GF-D8 (cell line): ENCODE measurements at regions not wholly inside any gene's neighbourhood (a gene's known extent, or its start where the extent isn't known, plus 50 kb on each side); places are given as distances from the start of the nearest gene placed in this dataset.

Experiments used
- DNase-seq: peaks from one replicate; lab custom pipeline; 2025; lab: John Stamatoyannopoulos, UW

DNA sequence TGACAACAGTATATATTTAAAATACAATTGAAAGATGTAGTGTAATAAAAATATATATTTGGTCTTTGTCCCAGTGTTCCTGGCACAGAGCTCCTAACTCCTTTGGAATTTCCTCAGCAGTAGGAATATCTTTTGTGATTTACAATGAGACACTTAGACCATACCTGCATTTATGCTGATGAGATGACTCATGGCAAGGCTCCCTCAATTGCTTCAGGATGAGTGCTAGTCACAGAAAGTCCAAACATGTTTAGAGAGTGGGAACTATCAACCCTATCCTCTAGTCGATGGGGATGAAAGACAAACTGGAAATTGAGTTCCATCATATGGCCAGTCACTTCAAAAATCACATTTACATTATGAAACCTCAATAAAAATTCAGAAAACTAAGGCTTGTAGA, 588.3 kb upstream of the LMCD1 start:
- no peak for DNase-seq

DNA sequence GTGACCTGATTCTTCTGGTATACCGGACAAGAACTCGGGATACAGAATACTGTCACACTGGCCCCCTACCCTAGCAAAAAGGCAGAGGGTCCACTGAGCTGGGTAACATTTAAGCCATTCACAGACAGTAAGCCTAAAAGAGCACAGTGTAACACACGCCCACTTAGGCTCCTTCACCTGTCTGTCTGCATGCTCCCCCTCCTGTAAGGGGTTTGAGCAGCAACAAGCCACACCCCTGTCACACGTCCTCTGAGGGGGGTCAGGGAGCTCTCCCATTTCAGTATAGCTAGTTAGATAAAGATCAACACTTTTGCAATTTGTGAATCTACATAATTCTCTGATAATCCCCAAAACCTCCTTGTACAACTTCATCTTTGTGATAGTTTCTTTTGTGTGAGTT, 586.3 kb upstream of the LMCD1 start:
- no peak for DNase-seq

DNA sequence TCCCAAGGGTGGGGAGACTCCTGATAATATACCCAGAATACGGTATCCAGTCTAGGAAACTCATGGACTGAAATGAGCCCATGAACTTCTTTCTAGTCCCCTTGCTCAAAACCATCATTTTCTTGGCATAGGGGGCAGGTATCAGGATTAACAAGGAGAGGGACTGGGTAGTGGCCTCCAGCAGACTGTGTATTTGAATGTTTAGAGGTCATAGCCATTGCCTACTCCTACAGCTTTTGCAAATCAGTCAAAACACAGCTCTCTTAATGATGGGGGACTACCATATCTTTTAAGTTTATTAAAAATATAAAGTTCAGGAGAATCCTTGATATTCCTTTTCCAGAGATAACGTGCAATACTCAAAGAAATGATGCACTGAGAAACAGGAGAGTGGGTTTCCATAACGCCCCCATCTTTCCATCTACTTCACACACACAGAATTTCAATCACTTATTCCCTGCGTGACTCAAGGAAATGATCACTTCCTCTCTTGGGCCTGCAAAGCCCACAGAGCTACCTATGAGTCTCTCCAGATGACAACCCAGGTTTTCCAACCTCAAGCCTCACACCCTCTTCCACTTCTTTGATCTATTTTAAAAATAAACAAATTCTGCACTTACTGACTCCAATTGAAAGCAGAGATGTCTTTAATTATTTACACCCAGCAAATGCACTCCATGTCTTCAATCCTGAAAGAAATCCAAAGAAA, 584.0 kb upstream of the LMCD1 start:
- DNase-seq = no peak

DNA sequence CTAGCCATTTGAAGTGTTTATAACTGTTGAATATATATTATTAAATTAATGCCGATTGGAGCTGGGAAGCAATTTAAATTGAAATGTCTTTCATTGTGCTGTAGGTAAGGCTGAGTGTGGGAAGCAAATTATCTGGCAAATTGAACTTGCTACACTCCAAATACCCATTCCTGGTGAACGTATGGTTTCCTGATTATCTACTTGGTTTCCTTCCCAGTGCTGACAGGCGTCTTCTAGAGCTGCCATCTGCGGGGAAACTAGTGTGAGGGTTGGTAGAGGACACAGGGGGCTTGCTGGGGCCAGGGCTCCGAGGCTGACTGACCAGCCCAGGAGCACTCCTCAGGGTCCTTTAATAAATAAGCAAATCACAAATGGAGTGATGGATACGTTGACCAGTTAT, 581.4 kb upstream of the LMCD1 start:
- no peak for DNase-seq

DNA sequence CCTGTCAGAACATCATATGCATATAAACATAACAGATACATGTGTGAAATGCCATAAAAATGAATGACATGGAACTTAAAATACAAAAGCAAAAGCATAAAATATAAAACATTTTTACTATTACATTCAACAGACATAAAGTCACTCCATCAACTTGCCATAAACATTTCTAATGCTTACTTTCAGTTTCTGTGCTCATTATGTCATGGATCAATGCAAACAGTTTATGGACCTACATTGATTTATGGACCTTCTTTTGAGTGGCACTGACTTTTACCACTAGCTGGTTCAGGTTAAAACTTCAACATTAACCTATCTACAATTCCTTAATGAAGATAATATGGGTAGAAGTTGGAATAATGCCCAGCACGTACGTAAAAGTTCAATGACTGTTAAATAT, 577.4 kb upstream of the LMCD1 start:
- DNase-seq = no peak

DNA sequence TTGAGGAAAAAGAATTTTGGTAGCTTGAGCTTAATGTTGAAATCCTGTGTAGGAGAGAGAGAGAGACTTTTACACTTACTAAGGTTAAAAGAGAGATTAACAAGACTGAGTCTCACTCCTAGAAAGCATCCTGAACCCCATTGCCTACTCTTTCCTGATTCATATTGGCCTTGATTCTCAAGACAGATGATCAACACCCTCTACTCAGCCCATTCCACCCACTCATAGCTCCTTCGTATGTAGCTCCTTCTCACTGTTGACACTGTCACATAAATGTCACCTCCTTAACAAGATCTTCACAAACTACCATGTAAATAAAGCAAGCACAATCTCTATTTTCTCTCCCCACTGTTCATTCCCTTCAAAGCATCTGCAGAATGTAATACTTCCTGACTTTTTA, 574.6 kb upstream of the LMCD1 start:
- no peak for DNase-seq

DNA sequence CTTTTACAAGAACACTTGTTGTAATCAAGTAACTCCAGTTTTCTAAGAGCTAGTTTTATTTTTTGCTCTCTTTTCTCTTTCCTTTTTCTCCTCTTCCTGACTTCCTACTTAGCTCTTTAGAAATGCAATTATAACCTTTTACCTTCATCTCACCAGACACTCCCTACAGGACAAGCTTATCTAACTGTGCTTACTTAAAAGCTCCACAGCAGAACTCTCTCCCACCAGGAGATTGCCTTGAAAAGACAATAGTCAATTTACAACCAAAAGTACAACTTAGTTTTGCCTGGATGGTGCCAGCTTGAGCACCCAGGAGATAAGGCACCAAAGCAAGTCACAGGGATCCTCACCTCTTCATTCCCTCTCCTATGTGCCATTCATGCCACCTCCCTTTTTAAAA, 573.8 kb upstream of the LMCD1 start:
- no peak for DNase-seq

DNA sequence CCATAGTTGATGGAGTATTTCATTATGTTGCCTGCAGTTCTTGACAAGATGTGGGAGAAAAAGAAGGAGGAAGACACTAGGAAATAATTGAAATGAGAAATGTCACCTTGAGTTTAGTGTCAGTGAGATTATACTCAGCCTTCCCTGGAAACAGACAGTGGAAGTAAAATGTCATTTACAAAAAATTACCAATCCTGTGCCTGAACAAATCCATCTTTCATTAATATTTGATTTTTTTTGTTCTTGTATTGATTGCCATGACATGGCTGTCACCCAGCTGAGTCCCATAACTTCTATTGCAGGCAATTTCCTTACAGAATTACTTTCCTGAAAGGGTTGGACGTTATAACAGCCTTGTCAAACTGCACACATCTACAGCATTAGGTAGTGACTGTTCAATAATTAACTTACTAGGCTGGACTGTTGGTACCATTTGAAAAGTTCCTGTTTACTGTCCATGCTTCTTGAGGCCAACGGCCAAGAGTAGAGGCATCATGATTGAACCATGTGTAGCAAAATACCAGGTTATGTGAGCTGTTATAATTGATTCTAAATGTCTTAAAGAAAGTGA, 572.2 kb upstream of the LMCD1 start:
- DNase-seq = no peak

DNA sequence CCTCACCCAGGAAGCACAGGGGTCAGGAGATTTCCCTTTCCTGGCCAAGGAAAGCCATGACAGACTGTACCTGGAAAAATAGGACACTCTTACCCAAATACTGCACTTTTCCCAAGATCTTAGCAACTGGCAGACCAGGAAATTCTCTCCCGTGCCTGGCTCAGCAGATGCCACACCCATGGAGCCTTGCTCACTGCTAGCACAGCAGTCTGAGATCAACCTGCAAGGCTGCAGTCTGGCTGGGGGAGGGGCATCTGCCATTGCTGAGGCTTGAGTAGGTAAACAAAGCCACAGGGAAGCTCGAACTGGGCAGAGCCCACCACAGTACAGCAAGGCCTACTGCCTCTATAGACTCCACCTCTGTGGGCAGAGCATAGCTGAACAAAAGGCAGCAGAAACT, 567.3 kb upstream of the LMCD1 start:
- DNase-seq = no peak

DNA sequence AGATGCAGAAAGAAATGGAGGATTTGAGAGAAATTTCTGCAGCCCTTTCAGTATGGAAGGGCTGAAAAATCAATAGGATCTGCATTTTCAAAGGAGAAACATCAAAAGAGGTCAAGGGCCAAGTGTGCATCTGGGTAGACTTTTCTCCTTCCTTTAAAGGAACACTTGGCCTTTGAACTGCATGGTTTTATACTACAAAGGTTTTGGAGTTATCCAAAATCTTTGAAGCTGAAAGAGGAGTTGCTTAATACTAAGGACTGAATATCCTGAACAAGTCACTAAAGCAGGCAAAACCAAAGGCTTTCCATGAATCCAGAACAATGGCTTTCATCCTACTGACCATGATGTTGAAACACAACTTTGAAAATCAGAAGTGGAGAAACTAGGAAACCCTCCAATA, 553.7 kb upstream of the LMCD1 start:
- no peak for DNase-seq

DNA sequence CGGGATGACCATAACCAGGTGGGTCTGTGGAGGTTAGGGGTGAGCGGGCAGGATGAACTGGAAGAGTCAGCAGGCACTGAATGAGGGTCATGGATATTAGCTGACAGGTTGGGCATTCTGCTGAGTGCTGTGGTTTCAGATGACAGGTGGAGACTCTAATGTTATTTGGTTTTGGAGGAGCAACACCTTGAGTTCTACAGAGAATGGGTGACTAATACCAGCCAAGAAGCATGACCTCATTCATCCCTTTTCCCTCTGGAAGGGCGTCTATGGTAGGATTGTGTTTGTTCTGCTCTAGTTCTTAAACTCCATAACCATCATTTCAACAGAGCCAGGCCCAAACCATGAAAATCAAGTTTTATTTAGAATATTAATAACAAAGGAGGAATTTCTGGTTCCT, 550.7 kb upstream of the LMCD1 start:
- no peak for DNase-seq

DNA sequence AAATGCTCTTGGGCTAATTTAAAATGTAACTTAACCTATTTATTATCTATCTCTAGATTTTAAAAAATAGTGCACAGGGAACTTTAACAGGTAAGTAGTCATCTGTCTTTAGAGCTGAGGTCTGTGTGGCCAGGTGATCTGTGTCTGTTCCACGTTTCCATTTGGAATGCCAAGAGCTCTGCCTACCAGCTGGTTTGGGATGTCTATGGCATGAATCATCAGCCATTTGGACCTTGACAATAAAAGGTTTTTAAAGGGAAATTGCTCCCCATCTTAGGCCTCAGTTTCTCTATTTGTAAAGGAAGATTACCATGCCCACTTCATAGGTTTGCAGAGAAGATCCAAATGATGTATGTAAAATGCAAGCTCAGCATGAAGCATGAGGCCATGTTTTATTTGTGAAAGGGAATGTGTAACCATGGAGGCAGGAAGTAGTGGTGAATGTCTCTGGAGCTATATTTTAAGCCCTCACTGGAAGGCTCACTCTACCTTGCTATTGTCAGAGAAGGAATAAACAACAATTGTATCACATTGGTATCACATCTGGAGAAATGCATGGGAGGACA, 548.1 kb upstream of the LMCD1 start:
- no peak for DNase-seq

DNA sequence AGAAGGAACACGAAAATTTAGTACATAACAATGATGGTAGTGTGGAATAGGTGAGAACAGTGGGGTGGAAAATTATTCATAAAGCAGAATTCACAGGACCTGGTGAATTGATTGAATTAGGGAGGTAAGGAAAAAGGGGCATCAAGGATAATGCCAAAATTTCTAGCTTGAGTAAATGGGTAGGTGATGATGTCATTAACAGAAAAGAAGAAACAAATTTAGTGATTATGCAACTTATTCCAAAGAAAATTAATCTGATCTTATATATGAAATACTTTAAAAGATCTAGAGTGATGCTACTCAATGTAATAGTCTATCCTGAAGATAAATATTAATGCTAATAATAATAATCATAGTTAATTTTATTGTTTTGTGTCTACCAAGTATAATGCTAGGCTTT, 544.6 kb upstream of the LMCD1 start:
- no peak for DNase-seq

DNA sequence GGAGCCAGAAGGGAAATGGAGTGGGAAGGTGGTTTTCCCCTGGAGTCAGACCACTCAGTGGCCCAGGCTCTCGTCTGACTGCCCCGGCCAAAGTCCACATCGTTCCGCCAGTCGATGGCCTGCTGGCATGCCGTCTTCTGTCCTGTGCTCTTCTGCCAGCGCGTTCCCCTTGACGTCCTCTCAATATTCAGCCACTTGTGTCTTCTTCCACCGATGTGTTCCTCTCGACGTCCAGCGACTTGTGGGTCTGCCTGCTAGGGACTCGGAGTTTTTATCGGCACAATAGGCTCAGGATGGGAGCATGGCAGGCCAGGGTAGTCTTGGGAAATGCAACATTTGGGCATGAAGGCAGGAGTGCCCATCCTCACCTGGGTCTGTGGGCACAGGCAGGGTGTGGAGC, 542.5 kb upstream of the LMCD1 start:
- no peak for DNase-seq

DNA sequence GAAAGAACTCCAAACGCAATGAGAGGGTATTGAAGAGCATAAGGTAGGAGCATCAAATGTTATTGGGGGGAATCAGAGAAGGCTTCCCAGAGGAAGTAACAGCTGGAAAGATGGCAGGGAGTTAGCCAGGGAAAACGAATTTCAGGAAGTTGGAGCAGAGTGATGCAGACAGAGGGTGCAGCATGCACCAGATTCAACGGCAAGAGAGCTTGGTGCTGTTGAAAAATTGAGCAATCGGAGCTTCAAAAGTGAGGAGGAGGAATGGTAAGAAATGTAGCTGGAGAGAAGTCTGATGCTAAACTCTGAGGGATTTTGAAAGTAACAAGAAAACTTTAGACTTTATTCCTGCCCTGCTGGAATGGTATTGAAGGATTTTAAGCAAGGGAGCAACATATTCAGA, 541.0 kb upstream of the LMCD1 start:
- DNase-seq = no peak

DNA sequence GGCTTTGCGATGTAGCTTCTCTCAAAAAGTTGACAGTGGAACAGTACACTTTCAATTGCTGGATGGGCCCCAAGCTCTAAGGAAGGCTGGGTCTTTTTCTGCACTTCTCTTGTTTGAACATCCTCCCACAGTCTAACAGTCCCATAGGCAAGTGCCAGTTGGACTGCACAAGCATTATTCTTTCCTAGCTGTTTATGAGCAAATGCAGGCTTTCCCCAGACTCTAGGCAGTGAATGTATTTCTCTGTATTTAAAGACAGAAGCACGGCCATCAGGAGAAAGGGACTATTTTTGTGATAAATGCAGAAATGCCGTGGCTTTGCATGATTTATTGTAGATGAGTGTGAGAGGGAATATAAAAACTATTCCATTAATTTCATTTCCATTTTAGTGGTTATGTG, 539.3 kb upstream of the LMCD1 start:
- DNase-seq = no peak

DNA sequence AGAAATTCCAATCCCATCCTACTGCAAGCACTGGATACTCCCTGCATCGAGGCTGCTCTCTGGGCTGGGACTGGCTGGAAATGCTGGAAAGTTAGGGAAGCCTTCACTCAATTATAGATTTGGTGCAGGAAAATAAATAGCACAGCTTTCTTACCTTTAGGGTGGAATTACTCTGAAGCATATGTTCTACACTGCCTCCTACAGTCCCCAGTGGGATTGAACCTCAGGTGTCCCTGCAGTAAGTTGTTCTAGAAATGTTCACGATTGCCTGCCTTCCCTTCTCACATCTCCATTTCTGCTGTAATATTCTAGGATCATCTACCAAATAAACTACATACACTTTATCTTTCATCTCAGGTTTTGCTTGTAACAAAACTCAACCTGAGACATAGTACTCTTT, 536.7 kb upstream of the LMCD1 start:
- DNase-seq = no peak

DNA sequence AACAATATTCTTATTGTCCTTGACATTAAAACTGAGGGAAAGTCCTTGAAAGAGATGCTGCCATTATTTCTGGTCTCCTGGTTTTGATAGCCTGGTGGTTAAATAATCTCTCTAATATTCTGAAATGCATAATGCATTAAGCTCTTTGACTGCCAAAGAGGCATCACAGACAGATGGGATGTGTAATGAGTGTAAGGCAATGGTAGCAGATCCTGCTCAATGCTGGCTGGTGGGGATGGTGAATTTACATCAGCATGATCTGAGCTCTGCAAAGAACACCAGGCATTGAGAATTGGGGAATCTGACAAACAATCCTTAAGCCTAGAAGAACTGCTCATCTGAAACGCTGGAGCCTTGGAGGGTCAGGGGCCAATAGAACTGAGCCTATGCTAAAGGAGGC, 528.6 kb upstream of the LMCD1 start:
- no peak for DNase-seq

DNA sequence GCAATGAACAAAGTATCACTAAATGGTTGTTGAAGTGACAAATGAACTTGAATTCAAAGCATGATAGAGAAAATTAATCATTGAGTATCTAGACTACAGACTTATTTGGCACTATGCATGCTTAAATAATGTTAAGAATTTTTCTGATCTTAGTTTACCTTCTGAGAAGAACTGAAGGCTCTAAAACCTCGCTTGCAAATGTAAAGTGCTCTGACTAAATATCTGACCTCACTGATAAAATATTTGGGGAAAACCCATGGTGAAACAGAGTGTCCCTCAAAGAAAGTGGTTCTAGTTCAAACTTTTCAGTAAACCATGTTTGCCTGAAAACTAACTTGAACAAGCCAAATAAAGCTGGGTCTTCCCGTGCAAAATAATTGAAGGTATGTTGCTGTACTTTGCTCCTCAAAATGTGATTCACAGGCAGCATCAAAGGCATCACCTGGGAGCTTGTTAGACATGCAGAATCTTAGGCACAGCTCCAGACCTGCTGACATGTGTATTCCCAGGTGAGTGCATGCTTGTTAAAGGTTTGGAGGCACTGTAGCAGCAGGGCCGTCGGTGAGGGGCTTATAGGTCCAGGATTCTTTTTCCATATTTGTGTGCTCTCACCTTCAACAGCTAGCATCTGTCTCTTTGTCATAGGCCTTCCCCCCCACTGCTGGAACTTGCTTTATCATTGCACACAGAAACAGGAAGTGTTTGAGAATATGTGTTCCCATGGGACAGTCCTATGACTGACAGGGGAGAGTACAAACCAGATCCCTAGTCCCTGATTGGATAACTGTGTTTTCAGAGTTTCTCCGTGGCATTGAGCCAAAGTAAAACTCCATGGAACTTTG, 524.2 kb upstream of the LMCD1 start:
- DNase-seq = no peak

DNA sequence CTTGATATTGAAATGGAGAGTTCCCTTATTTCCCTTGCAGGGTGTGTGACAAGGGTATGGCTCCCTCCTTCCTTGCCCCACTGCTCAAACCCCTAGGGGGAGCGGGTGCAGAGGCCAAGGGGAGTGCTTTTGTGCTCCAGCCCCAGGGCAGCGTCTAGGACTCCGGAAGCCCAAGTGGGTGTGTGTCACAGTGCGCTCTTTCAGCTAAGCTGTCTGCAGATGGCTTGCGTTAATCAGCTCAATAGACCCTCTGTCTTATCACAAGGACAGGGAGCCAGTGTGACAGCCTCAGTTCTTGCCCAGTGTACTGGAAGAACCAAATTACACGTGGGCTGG, 523.6 kb upstream of the LMCD1 start:
- no peak for DNase-seq

DNA sequence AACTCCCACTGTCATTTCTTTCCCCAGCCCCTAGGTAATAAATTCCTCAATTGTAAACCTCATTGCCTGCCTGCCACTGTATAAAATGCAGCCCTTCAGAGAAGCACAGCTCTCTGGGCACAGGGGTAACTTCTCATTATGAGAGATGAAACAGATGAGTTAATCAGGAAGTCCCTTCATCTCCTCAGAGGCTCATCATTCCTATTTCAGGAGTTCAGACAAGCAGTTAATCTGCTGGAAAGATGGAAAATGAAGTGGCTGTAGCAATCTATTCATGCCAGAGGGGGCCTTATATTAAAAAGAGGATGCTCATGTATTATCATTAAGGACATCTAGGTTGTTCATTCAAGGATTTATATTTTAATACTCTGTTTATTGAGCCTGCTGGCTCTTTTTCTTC, 519.5 kb upstream of the LMCD1 start:
- no peak for DNase-seq

DNA sequence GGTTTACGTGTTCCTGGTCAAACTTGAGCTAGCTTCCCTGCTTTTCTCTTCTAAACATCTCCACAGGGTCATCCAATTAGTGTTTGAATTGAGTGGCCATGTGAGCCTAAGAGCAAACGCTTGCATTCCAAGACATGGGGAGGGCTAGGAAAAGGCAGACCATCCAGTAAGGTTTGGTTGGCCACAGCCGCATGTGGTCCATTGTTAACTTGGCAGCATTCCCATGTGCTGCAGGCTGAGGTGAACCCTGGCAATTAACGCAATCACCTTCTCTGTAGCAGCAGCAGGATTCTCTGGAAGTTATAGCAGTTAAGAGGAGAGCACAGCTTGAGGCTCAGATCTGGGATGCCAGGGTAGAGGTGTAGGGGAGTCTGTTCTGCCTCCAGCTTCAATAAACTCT, 502.2 kb upstream of the LMCD1 start:
- no peak for DNase-seq

DNA sequence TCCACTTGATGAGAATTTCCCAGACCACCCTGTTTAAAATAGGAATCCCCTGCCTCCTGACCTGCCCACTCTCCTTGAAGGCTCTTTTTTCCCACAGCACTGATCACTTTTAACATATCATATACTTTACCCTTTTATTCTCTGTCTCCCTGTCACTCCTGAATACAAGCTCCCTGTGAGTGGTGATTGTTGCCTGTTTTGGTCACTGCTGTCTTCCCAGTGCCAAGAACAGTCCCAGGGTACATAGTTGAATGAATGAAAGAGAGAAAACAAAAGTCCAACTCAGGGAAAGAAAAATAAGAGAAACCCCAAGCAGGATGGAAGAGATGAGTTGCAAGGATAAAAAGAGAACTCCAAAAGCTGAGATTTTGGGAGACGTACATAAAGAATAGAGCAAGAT, 500.3 kb upstream of the LMCD1 start:
- no peak for DNase-seq
